ENCODE measurements at regions not wholly inside any gene's neighbourhood (a gene's known extent, or its start where the extent isn't known, plus 50 kb on each side); places are given as distances from the start of the nearest gene placed in this dataset.

GRCh38 chr15:37801529-37801928, 132.9 kb upstream of the TMCO5A start:
- no peak overlapping the region for H3K27ac ChIP-seq (ENCODE audit: low read length)
- DNase-seq (ENCODE audit: low read depth, low spot score) (no peak), ATAC-seq (no peak)
- BruUV-seq (replicated peaks) = no TSS peak
- TF ChIP-seq CTCF (IDR thresholded peaks at IDR 0.05) (no peak), TCF7L2 (IDR thresholded peaks at IDR 0.05; ENCODE audit: low read depth, low read length) (no peak), REST (IDR thresholded peaks at IDR 0.05; ENCODE audit: insufficient read depth in 1 of 2, low read depth in 2 of 2, low read length in 1 of 2) (no peak), POLR2AphosphoS5 (IDR thresholded peaks at IDR 0.05; ENCODE audit: low read depth, low read length) (no peak), SIN3A (IDR thresholded peaks at IDR 0.05; ENCODE audit: borderline replicate concordance, insufficient read depth, low read depth, low read length) (no peak)
- intact Hi-C loops (cut with micrococcal nuclease; ENCODE audit: unreplicated experiment) = no loop called here
- ChIA-PET CTCF (no interaction called here), POLR2A (no interaction called here)
- H3K9me3 ChIP-seq (ENCODE audit: control insufficient read depth, insufficient read depth, low read depth, low read length) = no peaks in the 10 kb centered on the region
- in situ Hi-C loops (cut with HindIII; ENCODE audit: low pct_unique_long_range_greater_than_20kb, low sequenced_read_pairs) = no loop called here
- H3K4me3 ChIP-seq (ENCODE audit: low read depth in 2 of 2, low read length in 2 of 2) = no peak overlapping the region
- H3K36me3 ChIP-seq (ENCODE audit: control insufficient read depth, insufficient read depth, low read length) = no peaks in the 10 kb centered on the region
- H3K27me3 ChIP-seq (ENCODE audit: control insufficient read depth, insufficient read depth, low read length) = no peaks in the 10 kb centered on the region
- no peaks in the 10 kb centered on the region for H3K4me1 ChIP-seq (ENCODE audit: control insufficient read depth, insufficient read depth, low read length)

- H3K4me3 ChIP-seq (ENCODE audit: low read depth in 2 of 2, low read length in 2 of 2) = no peak overlapping the region
- ChIA-PET POLR2A (no interaction called here), CTCF (no interaction called here)
- no peak overlapping the region for H3K27ac ChIP-seq (ENCODE audit: low read length)
- no peaks in the 10 kb centered on the region for H3K27me3 ChIP-seq (ENCODE audit: control insufficient read depth, insufficient read depth, low read length)
- TF ChIP-seq REST (IDR thresholded peaks at IDR 0.05; ENCODE audit: insufficient read depth in 1 of 2, low read depth in 2 of 2, low read length in 1 of 2) (no peak), CTCF (IDR thresholded peaks at IDR 0.05) (no peak), POLR2AphosphoS5 (IDR thresholded peaks at IDR 0.05; ENCODE audit: low read depth, low read length) (no peak), TCF7L2 (IDR thresholded peaks at IDR 0.05; ENCODE audit: low read depth, low read length) (no peak), SIN3A (IDR thresholded peaks at IDR 0.05; ENCODE audit: borderline replicate concordance, insufficient read depth, low read depth, low read length) (no peak)
- in situ Hi-C loops (cut with HindIII; ENCODE audit: low pct_unique_long_range_greater_than_20kb, low sequenced_read_pairs) = no loop called here
- intact Hi-C loops (cut with micrococcal nuclease; ENCODE audit: unreplicated experiment) = no loop called here
- ATAC-seq (no peak), DNase-seq (ENCODE audit: low read depth, low spot score) (no peak)
- H3K36me3 ChIP-seq (ENCODE audit: control insufficient read depth, insufficient read depth, low read length) = no peaks in the 10 kb centered on the region
- BruUV-seq (replicated peaks) = no TSS peak
- no peaks in the 10 kb centered on the region for H3K4me1 ChIP-seq (ENCODE audit: control insufficient read depth, insufficient read depth, low read length)
- H3K9me3 ChIP-seq (ENCODE audit: control insufficient read depth, insufficient read depth, low read depth, low read length) = no peaks in the 10 kb centered on the region
These were observed 127.6 kb upstream of the TMCO5A start for GRCh38 chr15:37806808-37807207.

Measured in Panc1 (cell line).